IPS DF 4.7 (cell line): ENCODE measurements at regions not wholly inside any gene's neighbourhood (a gene's known extent, or its start where the extent isn't known, plus 50 kb on each side); places are given as distances from the start of the nearest gene placed in this dataset.

Experiments
- DNase-seq: peaks from one replicate; pipeline ENCODE4 v3.0.0-alpha.2; 2013; ENCODE audit warnings: low spot score; ENCODE audit errors: extremely low read depth

DNA sequence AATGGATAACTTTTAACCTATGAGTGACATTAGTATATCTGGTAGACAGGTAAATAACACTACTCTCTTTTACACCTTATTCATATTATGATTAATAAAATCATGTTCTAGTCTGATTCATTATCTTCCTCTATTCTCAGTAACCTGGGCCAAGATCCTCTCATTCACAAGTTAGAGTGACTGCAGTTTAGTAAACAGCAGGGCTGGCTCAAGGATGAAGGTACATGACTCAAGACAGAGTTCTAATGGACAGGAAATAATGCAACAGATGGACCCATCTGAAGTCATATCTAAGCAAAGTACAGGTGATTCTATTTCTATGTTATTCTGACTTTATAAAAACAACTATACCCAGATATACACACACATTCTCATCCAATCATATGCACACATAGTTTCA is 582.5 kb upstream of the CDH18 start:
- DNase-seq, result no peak

DNA sequence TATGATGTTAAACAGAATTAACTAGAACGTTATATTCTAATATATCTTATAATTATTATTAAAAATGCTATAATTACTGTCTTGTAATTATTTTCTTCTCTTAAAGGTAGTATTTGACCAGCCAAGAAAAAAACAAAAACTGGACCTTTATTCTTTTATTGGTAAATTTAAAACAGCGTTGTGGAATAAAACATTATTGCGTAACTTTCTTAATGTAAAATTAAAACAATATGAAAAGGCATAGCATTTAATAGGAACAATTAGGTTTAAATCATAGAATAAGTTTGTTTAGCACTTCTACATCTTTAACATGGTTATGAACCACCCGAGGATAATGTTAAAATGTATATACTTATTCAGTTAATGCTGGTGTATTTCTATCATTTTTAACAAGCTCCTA is 574.5 kb upstream of the CDH18 start:
- no peak for DNase-seq

DNA sequence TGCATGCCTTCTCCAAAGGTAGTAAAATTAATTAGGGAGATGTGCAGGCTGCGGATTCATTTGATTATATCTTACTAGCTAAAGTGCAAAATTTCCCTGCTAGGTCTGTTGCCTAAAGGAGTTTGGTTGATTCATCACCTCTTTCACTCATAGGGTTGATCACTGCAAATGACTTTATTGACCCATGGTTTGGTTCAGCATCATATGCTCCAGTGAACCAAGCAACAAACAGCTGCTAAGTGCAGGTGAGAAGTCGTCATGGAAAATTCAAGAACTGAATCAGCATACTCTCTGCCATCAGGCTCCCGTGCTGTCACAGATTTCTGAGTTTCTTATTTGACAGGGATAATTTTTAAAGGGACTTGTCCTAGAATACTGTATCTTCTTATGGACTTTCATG is 571.8 kb upstream of the CDH18 start:
- DNase-seq, result no peak

DNA sequence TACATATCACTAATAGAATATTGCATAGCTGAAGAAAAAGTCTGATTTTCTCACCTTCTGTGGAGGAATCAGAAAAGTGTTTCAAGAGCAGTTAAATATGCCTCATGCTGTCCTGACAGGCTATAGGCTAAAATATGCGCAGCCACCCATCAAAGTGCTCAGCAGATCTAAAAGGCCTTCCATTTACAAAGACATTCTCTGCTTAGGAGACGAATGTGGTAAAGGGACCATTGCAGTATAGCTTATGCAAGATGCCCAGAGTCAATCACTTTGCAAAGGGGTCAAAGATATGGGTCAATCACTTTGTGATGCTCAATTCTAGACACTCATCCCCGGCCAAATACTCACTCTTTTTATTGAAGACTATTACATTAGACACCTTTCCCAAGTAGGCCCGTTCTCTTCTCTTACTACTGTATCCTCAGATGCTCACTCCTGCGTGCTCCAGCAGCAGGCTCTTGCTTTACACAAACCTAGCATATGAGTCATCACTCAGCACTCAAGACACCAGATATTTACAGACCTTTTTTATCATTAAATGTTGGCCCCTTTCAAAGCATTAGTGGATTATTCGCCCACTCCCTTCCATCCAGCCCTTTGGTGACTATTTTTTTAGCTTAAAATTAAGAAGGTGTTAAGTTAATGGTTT is 568.2 kb upstream of the CDH18 start:
- DNase-seq, result no peak

- no peak for DNase-seq
Measured at GRCh38 chr5:20555034-20555433, 567.0 kb upstream of the CDH18 start.

GRCh38 chr5:20554001-20554400 is 566.0 kb upstream of the CDH18 start:
- no peak for DNase-seq

- DNase-seq, result no peak
Measured at GRCh38 chr5:20537911-20538703, 550.1 kb upstream of the CDH18 start.

GRCh38 chr5:20536813-20537212 is 548.8 kb upstream of the CDH18 start:
- no peak for DNase-seq

GRCh38 chr5:20536341-20536740 is 548.3 kb upstream of the CDH18 start:
- DNase-seq, result no peak

DNA sequence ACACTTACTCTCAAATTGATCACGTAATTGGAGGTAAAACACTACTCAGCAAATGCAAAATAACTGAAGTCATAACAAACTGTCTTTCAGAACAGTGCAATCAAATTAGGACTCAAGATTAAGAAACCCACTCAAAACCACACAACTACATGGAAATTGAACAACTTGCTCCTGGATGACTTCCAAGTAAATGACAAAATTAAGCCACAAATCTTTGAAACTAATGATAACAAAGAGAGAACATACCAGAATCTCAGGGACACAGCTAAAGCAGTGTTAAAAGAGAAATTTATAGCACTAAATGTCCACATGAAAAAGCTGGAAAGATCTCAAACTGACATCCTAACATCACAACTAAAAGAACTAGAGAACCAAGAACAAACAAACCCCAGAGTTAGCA is 540.5 kb upstream of the CDH18 start:
- DNase-seq, result no peak

GRCh38 chr5:20524991-20525529 is 537.1 kb upstream of the CDH18 start:
- DNase-seq, result no peak

DNA sequence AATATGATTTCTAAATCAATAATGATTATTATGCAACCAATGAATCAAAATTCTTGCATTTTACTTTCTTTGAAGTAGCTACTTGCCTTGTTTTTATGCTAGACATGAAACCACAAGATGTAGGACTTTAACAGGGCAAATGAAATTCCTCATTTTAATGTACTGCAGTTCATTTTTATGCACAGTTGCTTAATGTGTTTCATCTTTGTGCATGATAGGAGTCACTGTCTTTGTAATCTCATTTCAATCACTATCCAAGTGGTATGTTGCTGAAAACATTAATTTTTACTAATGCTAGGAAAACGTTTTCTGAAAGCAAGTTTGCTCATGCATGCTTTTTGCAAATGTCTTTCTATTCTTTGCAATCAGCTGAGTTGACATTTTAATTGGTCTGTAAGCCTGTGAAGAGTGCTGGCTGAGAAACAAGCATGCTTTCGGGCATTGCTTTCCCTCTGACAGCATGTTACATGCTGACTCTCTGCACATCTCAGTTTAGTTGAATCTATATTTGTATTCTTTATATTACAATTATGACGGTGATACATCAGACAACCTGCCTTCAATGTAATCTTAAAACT is 535.0 kb upstream of the CDH18 start:
- no peak for DNase-seq

DNA sequence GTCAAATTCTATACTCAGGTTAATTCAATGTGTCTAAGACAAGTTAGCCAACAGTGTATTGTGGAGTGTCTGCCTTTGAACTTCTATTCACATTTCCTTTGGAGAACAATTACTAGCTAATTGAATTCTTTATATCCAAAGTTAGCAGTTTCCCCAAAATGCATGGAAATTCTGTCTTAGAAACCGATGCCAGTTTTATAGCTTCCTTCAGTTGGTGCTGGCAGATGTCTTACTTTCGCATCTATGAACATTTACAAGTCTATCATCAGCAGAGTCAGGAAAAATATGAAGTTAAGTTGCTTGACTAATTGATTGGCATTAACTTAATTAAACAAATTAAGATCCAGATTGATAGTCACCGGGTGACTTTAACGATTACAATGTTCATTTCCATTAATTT is 527.6 kb upstream of the CDH18 start:
- no peak for DNase-seq

DNA sequence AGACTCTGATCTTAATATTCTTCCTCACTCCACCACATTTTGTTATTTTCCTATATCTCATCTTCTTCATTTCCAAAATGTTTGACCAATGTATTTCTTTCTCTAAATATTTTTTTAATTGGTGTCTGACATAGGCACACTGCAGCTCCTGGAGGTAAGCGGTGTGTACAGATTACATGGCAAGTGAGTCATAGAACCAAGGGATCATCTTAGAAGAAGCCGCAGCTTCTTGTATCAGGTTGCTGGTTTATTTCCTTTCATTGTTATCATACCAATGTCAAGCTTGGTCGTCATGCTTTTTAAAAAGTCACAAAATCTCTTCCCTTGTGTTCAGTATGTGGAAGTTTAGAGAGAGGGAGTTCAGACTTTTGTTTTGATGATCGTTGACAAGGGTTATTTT is 526.1 kb upstream of the CDH18 start:
- DNase-seq, result no peak

- DNase-seq, result no peak
Measured at GRCh38 chr5:20500546-20500945, 512.5 kb upstream of the CDH18 start.

DNA sequence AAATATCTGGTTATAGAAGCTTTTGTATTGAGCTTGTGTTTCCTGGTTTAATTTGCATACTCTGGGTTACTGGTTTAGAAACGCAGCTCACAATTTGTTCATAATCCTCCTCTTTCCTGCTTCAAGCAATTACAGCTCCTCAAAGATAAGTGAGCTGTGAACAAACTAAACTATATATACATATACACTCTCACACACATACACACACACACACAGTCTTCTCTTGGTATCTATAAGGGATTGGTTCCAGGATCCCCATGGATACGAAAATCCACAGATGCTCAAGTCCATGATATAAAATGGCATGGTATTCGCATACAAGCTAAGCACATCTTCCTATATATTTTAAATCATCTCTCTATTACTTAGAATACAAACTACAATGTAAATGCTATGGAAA is 510.9 kb upstream of the CDH18 start:
- no peak for DNase-seq

DNA sequence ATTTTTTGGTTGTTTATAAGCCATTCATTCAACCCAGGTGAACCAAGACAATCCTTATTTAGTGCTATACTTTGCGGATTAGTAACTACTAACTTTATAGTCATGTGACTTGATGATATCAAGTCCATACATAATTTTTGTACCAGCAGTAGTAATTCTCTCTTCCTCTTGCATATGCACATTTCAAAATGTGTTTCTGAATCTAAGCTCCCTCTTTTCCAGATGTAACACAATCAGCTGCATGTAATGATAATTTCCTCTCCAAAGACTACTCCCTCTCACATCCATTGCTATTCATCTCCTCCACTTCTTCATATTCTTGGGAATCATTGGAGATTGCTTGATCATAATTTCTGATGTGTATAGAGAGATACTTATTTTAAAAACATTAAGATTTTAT is 510.1 kb upstream of the CDH18 start:
- DNase-seq, result no peak

- DNase-seq, result no peak
Measured at GRCh38 chr5:20497356-20497755, 509.4 kb upstream of the CDH18 start.

DNA sequence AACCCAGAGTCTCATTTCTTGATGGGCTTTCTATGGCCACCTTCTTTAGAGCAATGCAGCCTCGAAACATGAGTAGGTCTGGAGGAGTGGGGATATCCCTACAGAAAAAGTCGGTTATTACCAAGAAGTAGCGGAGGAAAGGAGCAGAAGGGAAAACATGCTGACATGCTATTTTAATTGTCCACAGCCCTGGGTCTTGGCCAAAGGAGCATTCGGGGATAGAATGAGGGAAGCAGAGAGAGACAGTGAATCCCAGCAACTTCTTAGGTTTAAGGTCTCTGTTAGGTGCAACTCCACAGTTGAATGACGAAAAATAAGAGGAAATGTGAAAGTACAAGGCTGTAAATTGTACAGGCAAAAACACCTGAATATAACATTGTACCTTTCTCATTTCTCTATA is 506.7 kb upstream of the CDH18 start:
- DNase-seq, result no peak

- DNase-seq, result no peak
Measured at GRCh38 chr5:20486826-20487225, 498.8 kb upstream of the CDH18 start.

DNA sequence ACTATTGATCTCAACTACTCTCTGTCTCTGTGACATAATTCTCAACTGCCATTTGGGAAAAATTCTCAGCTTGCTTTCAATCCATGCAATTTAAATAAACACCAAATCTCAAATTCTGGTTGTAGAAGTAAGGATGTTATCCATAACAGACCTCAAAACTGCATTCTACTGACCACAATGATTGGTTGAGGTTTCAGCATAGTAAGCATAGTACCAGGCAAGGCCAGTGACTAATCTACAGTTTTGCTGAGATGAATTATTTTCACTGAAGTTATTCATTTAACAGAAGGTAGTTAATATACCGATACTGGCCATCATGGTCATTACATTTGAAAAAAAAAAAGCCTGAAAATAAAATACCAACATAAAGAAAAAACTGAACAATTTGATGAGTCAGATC is 488.0 kb upstream of the CDH18 start:
- no peak for DNase-seq

DNA sequence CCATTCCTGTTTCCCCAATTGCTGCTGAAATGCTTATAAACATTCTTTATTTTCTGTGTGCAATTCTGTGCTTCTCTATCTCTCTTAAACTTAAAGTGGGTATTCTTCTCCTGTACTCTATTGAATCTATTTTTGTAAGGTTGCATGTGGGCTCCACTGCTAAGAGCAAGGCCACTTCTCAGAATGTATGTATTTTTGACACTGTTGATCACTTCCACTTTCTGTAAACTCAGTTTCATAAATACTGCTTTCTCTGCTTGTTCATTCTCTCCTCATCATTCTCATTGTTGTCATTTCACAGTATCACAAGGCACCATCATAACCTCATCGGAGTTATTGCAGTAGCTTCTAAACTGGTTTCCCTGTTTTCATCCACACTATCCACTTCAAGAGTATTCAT is 483.0 kb upstream of the CDH18 start:
- DNase-seq, result no peak

DNA sequence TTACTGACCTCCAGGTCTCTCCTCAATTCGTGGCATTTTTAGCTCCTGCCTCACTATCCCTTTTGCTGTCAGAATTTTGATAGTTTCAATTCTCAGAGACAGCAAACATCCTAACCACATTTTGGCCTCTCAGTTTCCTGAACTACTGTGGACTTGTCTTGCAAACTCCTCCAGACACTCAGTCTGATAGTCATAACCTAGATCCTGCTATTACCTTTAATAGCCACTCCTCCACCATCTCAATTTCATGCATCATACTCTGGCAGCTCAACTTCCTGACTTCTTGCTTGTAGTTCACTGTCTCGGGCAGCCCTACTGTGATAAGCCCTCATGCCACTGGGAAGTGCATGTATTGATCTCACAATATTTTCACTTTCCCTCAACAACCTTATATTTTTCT is 481.8 kb upstream of the CDH18 start:
- no peak for DNase-seq
